GM12892 (cell line): ENCODE measurements at regions not wholly inside any gene's neighbourhood (a gene's known extent, or its start where the extent isn't known, plus 50 kb on each side); places are given as distances from the start of the nearest gene placed in this dataset.

ENCODE experiments used
- POLR2A ChIP-seq: IDR thresholded peaks from 2 replicates; pipeline ENCODE4 v1.6.1; 2011; ENCODE audit warnings: low read depth, low read length, control low read depth
- POLR2AphosphoS5 ChIP-seq: IDR thresholded peaks from 2 replicates; pipeline ENCODE4 v1.6.1; 2011; ENCODE audit warnings: low read depth, low read length, control low read depth

DNA sequence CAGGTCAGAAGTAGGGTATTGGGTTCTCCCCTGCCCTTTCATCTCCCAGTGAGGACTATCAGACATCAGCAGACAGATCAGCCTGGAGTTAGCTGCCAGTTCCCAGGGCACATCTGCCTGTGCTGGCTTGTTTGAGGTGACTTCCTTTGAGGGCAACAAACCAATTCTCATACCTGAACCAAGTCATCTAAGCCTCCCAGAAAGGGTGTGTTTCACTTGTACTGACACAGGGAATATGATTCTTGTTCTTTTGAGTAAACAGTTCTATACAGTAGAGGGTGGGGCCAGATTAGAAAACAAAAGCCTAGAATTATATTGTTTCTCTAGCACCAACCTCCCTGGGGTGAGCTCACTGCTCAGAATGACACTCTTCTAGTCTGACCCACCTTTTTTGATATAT is 591.9 kb downstream of the SLC4A3 start:
- TF ChIP-seq POLR2AphosphoS5 (no peak), POLR2A (no peak)
